ENCODE measurements at regions not wholly inside any gene's neighbourhood (a gene's known extent, or its start where the extent isn't known, plus 50 kb on each side); places are given as distances from the start of the nearest gene placed in this dataset.

- no peak overlapping the region for H3K4me2 ChIP-seq (ENCODE audit: insufficient read depth, low read length)
- intact Hi-C loops (cut with micrococcal nuclease) = no loop called here
- no peaks in the 10 kb centered on the region for H3K79me2 ChIP-seq (ENCODE audit: control insufficient read depth, insufficient read depth, low read length)
- FAIRE-seq (no peak), DNase-seq (ENCODE audit: low read depth, low spot score) (no peak)
- ChIA-PET CTCF (interaction anchor here (10.3 kb wide), 1 partner anchor 185 kb away, joined by 244 read pairs; no protein-coding TSS in a partner anchor), POLR2A (no interaction called here)
- H2AFZ ChIP-seq (ENCODE audit: low read depth, low read length) = no peak overlapping the region
- TF ChIP-seq MYC (IDR thresholded peaks at IDR 0.05; ENCODE audit: low read depth, low read length) (no peak), CTCF (IDR thresholded peaks at IDR 0.05; ENCODE audit: extremely low read depth in 1 of 2, insufficient read depth in 1 of 2, low read depth in 1 of 2, low read length in 2 of 2) (no peak), POLR2AphosphoS5 (IDR thresholded peaks at IDR 0.05; ENCODE audit: insufficient read depth, low read depth, low read length) (no peak), JUN (IDR thresholded peaks at IDR 0.05; ENCODE audit: borderline replicate concordance, insufficient read depth, insufficient read length, low read depth) (no peak), GATA2 (IDR thresholded peaks at IDR 0.05; ENCODE audit: insufficient read depth, insufficient read length, low read depth, low read length) (no peak), EZH2 (IDR thresholded peaks at IDR 0.05; ENCODE audit: borderline replicate concordance, low read depth, low read length, severe bottlenecking) (no peak), POLR2A (IDR thresholded peaks at IDR 0.05; ENCODE audit: low read depth, low read length) (no peak), MAX (IDR thresholded peaks at IDR 0.05; ENCODE audit: insufficient read depth, insufficient read length) (no peak), FOS (IDR thresholded peaks at IDR 0.05; ENCODE audit: borderline replicate concordance, insufficient read depth, low read length) (no peak)
- no peak overlapping the region for H3K4me3 ChIP-seq (replicated peaks in 1 of 3; ENCODE audit: insufficient read depth in 1 of 3, low read depth in 1 of 3, low read length in 3 of 3)
- H3K36me3 ChIP-seq (ENCODE audit: control insufficient read depth in 2 of 2, extremely low read depth in 1 of 2, insufficient read depth in 2 of 2, low read length in 2 of 2) = no peaks in the 10 kb centered on the region
- H3K27me3 ChIP-seq (ENCODE audit: control insufficient read depth in 2 of 2, insufficient read depth in 2 of 2, low read length in 2 of 2) = peaks cover 6 to 12% of the 10 kb centered on the region in 2 experiments
- dilution Hi-C loops (cut with MboI; ENCODE audit: extremely low pct_ligation_motif_present, low sequenced_read_pairs) = loop anchor here (25.0 kb wide), 1 partner anchor 184 kb away; no protein-coding TSS in a partner anchor
- no TSS peak for BruUV-seq (replicated peaks)
- no peaks in the 10 kb centered on the region for H3K9me3 ChIP-seq (replicated peaks; ENCODE audit: control insufficient read depth, insufficient read depth, low read length)
- no peak overlapping the region for H3K27ac ChIP-seq (ENCODE audit: insufficient read depth, low read depth, low read length)
- H3K4me1 ChIP-seq (ENCODE audit: control insufficient read depth, extremely low read depth, insufficient read depth, low read length) = peaks cover 2% of the 10 kb centered on the region
- H3K9me1 ChIP-seq (replicated peaks; ENCODE audit: control insufficient read depth, extremely low read depth, insufficient read depth, low read length) = no peaks in the 10 kb centered on the region
- no peak overlapping the region for H3K9ac ChIP-seq (replicated peaks; ENCODE audit: extremely low read depth, insufficient read depth, low read length)
- no peaks in the 10 kb centered on the region for H4K20me1 ChIP-seq (replicated peaks; ENCODE audit: control insufficient read depth, extremely low read depth, insufficient read depth, low read length)
Measured at GRCh38 chr13:31421756-31422155, 222.0 kb downstream of the B3GLCT start.

Measured in endothelial cell of umbilical vein (primary cell).